ENCODE measurements at regions not wholly inside any gene's neighbourhood (a gene's known extent, or its start where the extent isn't known, plus 50 kb on each side); places are given as distances from the start of the nearest gene placed in this dataset.

DNA sequence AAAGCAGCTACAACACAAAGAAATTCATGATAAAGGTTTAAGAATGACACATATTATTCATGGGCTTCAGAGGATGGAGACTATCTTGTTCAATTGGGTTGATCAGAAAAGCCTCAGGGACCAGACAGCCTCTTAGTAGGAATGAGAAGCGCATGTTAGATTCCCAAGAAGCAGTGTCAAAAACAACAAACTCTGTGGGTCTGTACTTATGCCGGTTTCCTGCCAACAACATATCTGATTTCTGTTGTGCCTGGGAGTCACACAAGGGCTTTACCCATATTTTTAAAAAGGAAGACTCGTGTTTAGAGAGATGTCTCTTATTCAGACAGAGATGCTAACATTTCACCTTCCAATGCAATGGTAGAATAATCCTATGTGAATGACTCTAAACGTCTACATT, 2180.6 kb upstream of the CELF4 start:
- Histone ChIP-seq H3K27ac (no peak overlapping the region), H3K27me3 (no peaks in the 10 kb centered on the region), H3K4me1 (no peaks in the 10 kb centered on the region), H3K9me3 (no peaks in the 10 kb centered on the region), H3K4me3 (no peak overlapping the region), H3K36me3 (no peaks in the 10 kb centered on the region)
- in situ Hi-C loops (cut with MboI; ENCODE audit: low pct_ligation_motif_present in 1 of 4, low pct_unique_long_range_greater_than_20kb in 1 of 4, low sequenced_read_pairs in 3 of 4) = no loop called here
- intact Hi-C loops (cut with DNase I; ENCODE audit: low total_unique reads) = no loop called here
- DNase-seq = no peak
- TF ChIP-seq POLR2AphosphoS5 (IDR thresholded peaks at IDR 0.05) = no peak
- no peak for TF ChIP-seq POLR2A (IDR thresholded peaks at IDR 0.05)
- TF ChIP-seq, protein P1, sequence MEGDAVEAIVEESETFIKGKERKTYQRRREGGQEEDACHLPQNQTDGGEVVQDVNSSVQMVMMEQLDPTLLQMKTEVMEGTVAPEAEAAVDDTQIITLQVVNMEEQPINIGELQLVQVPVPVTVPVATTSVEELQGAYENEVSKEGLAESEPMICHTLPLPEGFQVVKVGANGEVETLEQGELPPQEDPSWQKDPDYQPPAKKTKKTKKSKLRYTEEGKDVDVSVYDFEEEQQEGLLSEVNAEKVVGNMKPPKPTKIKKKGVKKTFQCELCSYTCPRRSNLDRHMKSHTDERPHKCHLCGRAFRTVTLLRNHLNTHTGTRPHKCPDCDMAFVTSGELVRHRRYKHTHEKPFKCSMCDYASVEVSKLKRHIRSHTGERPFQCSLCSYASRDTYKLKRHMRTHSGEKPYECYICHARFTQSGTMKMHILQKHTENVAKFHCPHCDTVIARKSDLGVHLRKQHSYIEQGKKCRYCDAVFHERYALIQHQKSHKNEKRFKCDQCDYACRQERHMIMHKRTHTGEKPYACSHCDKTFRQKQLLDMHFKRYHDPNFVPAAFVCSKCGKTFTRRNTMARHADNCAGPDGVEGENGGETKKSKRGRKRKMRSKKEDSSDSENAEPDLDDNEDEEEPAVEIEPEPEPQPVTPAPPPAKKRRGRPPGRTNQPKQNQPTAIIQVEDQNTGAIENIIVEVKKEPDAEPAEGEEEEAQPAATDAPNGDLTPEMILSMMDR (IDR thresholded peaks at IDR 0.05) = no peak
- no peak for TF ChIP-seq EP300 (IDR thresholded peaks at IDR 0.05; ENCODE audit: low read depth)
- WGBS, 2 donors (ENCODE audit: low coverage in 1 of 2) = 83 to 85% methylated on average over 4 of the region's 4 CpGs

DNA sequence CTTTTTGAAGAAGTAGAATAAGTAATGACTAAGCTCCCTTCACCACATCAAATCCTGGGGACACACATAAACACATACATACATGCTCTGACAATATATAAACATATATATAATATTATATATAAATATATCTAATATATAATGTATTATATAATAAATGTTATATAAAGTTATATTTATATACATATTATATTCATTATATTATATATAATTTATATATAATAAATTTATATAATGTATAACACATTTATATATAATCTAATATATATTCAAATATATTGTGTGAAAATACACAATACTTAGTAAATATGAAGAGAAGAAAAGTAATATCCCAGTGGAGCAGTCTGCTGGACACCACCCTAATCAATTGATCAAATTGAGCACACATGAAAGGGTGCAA, 2177.9 kb upstream of the CELF4 start:
- H3K27me3 ChIP-seq = no peaks in the 10 kb centered on the region
- H3K9me3 ChIP-seq = no peaks in the 10 kb centered on the region
- intact Hi-C loops (cut with DNase I; ENCODE audit: low total_unique reads) = no loop called here
- DNase-seq = no peak
- H3K4me1 ChIP-seq = no peaks in the 10 kb centered on the region
- H3K4me3 ChIP-seq = no peak overlapping the region
- in situ Hi-C loops (cut with MboI; ENCODE audit: low pct_ligation_motif_present in 1 of 4, low pct_unique_long_range_greater_than_20kb in 1 of 4, low sequenced_read_pairs in 3 of 4) = no loop called here
- no peaks in the 10 kb centered on the region for H3K36me3 ChIP-seq
- no peak overlapping the region for H3K27ac ChIP-seq
- TF ChIP-seq EP300 (IDR thresholded peaks at IDR 0.05; ENCODE audit: low read depth) (no peak), POLR2AphosphoS5 (IDR thresholded peaks at IDR 0.05) (no peak), POLR2A (IDR thresholded peaks at IDR 0.05) (no peak)
- TF ChIP-seq, protein P1 (IDR thresholded peaks at IDR 0.05) = no peak

DNA sequence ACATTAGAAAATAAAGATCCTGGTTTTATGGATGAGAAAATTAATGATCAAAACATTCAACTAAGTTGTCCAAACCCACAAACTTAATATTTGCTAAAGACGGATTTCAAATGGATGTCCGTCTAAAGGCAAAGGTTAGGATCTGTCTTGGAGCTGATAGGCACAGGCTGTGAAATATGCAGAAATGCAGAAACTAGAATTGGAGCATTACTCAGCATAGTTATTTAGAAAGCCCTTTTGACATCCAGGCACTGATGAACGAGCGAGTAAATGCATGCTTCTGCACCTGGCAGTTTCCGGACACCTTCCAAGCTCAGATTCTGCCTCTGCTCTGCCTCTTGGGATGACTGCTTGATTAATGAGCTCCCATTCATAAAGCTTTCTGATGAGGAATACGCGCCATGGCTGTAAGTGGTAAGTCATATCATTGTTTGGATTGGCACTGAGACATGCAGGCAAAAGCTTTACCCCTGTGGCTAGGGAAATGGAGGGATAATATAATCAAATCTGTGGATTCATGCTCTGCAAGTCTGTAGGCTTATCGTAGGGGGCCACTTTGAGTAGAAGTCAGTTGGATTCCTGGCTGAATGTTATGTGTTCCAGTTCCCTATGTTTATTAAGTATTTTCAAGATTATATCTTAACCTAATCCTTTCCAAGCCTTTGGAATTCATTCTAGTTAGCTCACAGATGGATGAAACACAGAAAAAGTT, 2176.3 kb upstream of the CELF4 start:
- Histone ChIP-seq H3K27me3 (no peaks in the 10 kb centered on the region), H3K4me3 (no peak overlapping the region), H3K9me3 (no peaks in the 10 kb centered on the region), H3K4me1 (no peaks in the 10 kb centered on the region), H3K36me3 (no peaks in the 10 kb centered on the region), H3K27ac (no peak overlapping the region)
- intact Hi-C loops (cut with DNase I; ENCODE audit: low total_unique reads) (no loop called here), in situ Hi-C loops (cut with MboI; ENCODE audit: low pct_ligation_motif_present in 1 of 4, low pct_unique_long_range_greater_than_20kb in 1 of 4, low sequenced_read_pairs in 3 of 4) (no loop called here)
- TF ChIP-seq POLR2AphosphoS5 (IDR thresholded peaks at IDR 0.05) (no peak), EP300 (IDR thresholded peaks at IDR 0.05; ENCODE audit: low read depth) (no peak), POLR2A (IDR thresholded peaks at IDR 0.05) (no peak)
- TF ChIP-seq, protein P1 (IDR thresholded peaks at IDR 0.05) = no peak
- 76 to 82% methylated on average over 3 to 8 of the region's 8 CpGs for WGBS, 2 donors (ENCODE audit: low coverage in 1 of 2)
- DNase-seq = no peak

DNA sequence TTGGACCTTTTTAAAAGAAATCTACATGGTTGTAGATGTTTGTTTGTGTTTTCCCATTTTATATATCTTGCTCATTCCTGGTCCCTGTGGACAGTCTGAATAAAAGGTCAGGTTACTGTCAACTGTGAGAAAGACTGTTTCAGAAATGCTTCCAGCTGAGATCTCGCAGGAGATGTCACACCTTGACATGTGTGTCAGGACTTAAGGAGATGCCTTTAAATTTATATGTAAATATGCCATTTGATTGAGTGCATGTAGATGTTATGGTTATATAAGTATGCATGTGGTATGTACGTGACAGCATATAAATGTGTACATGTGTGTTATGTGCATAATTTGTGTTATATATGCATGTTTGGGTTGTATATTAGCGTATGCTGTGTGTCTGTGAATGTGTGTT, 2172.3 kb upstream of the CELF4 start:
- 85 to 90% methylated on average over 3 of the region's 3 CpGs for whole genome bisulfite sequencing, 2 donors (ENCODE audit: low coverage in 1 of 2)
- H3K27ac ChIP-seq = no peak overlapping the region
- no peaks in the 10 kb centered on the region for H3K27me3 ChIP-seq
- H3K36me3 ChIP-seq = no peaks in the 10 kb centered on the region
- no peak for DNase-seq
- no peak for TF ChIP-seq POLR2A (IDR thresholded peaks at IDR 0.05)
- no peak for TF ChIP-seq EP300 (IDR thresholded peaks at IDR 0.05; ENCODE audit: low read depth)
- no peak for TF ChIP-seq POLR2AphosphoS5 (IDR thresholded peaks at IDR 0.05)
- TF ChIP-seq, protein P1 (IDR thresholded peaks at IDR 0.05) = no peak
- H3K9me3 ChIP-seq = no peaks in the 10 kb centered on the region
- intact Hi-C loops (cut with DNase I; ENCODE audit: low total_unique reads) (no loop called here), in situ Hi-C loops (cut with MboI; ENCODE audit: low pct_ligation_motif_present in 1 of 4, low pct_unique_long_range_greater_than_20kb in 1 of 4, low sequenced_read_pairs in 3 of 4) (no loop called here)
- H3K4me1 ChIP-seq = no peaks in the 10 kb centered on the region
- H3K4me3 ChIP-seq = no peak overlapping the region
